ENCODE measurements at regions not wholly inside any gene's neighbourhood (a gene's known extent, or its start where the extent isn't known, plus 50 kb on each side); places are given as distances from the start of the nearest gene placed in this dataset.

GRCh38 chr4:58360354-58361133, 1250.4 kb upstream of the IGFBP7 start (continued):
- no peak for TF ChIP-seq CUX1 (IDR thresholded peaks at IDR 0.05; ENCODE audit: insufficient replicate concordance, low read depth, low read length)
- no peak for TF ChIP-seq ELK1 (IDR thresholded peaks at IDR 0.05; ENCODE audit: low read depth, low read length)
- no peak for TF ChIP-seq CHD1 (IDR thresholded peaks at IDR 0.05; ENCODE audit: low read depth, low read length)
- TF ChIP-seq MYB (IDR thresholded peaks at IDR 0.05; ENCODE audit: borderline replicate concordance, low read depth, low read length), result no peak
- no peak for TF ChIP-seq JUNB (IDR thresholded peaks at IDR 0.05)
- TF ChIP-seq EED (IDR thresholded peaks at IDR 0.05; ENCODE audit: low read depth), result no peak
- no peak for TF ChIP-seq BCLAF1 (IDR thresholded peaks at IDR 0.05)

All from GM12878 (cell line).